ENCODE measurements at regions not wholly inside any gene's neighbourhood (a gene's known extent, or its start where the extent isn't known, plus 50 kb on each side); places are given as distances from the start of the nearest gene placed in this dataset.

- H3K27me3 ChIP-seq (ENCODE audit: insufficient read depth, low read length): no peaks in the 10 kb centered on the region
- H3K36me3 ChIP-seq (ENCODE audit: insufficient read depth, low read length): no peaks in the 10 kb centered on the region
- H3K9me3 ChIP-seq (ENCODE audit: low read depth, low read length): no peaks in the 10 kb centered on the region
- H3K27ac ChIP-seq (ENCODE audit: low read depth, low read length): no peak overlapping the region
- TF ChIP-seq, protein P1, sequence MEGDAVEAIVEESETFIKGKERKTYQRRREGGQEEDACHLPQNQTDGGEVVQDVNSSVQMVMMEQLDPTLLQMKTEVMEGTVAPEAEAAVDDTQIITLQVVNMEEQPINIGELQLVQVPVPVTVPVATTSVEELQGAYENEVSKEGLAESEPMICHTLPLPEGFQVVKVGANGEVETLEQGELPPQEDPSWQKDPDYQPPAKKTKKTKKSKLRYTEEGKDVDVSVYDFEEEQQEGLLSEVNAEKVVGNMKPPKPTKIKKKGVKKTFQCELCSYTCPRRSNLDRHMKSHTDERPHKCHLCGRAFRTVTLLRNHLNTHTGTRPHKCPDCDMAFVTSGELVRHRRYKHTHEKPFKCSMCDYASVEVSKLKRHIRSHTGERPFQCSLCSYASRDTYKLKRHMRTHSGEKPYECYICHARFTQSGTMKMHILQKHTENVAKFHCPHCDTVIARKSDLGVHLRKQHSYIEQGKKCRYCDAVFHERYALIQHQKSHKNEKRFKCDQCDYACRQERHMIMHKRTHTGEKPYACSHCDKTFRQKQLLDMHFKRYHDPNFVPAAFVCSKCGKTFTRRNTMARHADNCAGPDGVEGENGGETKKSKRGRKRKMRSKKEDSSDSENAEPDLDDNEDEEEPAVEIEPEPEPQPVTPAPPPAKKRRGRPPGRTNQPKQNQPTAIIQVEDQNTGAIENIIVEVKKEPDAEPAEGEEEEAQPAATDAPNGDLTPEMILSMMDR (IDR thresholded peaks at IDR 0.05; ENCODE audit: extremely low read depth, low read depth, low read length): no peak
- no peaks in the 10 kb centered on the region for H3K4me1 ChIP-seq (ENCODE audit: insufficient read depth, low read length)
- H3K4me3 ChIP-seq (ENCODE audit: insufficient read depth, low read length): no peak overlapping the region
- no peak overlapping the region for H2AFZ ChIP-seq (ENCODE audit: low read length)
- DNase-seq (ENCODE audit: insufficient read length, low spot score, missing footprints): no peak
- no peaks in the 10 kb centered on the region for H4K20me1 ChIP-seq (ENCODE audit: insufficient read depth, low read length)
- H3K4me2 ChIP-seq (ENCODE audit: insufficient read depth, low read length): no peak overlapping the region
- H3K79me2 ChIP-seq (ENCODE audit: insufficient read depth, low read length): no peaks in the 10 kb centered on the region
Measured at GRCh38 chr5:119801570-119801969, 172.2 kb downstream of the FAM170A start.

GRCh38 chr5:119808024-119808423 lies 178.7 kb downstream of the FAM170A start:
- Histone ChIP-seq H3K4me1 (ENCODE audit: insufficient read depth, low read length) (no peaks in the 10 kb centered on the region), H3K4me3 (ENCODE audit: insufficient read depth, low read length) (no peak overlapping the region), H3K27ac (ENCODE audit: low read depth, low read length) (no peak overlapping the region), H3K27me3 (ENCODE audit: insufficient read depth, low read length) (no peaks in the 10 kb centered on the region), H3K79me2 (ENCODE audit: insufficient read depth, low read length) (no peaks in the 10 kb centered on the region), H4K20me1 (ENCODE audit: insufficient read depth, low read length) (no peaks in the 10 kb centered on the region), H3K4me2 (ENCODE audit: insufficient read depth, low read length) (no peak overlapping the region), H3K36me3 (ENCODE audit: insufficient read depth, low read length) (no peaks in the 10 kb centered on the region), H3K9me3 (ENCODE audit: low read depth, low read length) (no peaks in the 10 kb centered on the region), H2AFZ (ENCODE audit: low read length) (no peak overlapping the region)
- DNase-seq (ENCODE audit: insufficient read length, low spot score, missing footprints): no peak
- TF ChIP-seq, protein P1 (IDR thresholded peaks at IDR 0.05; ENCODE audit: extremely low read depth, low read depth, low read length): no peak

- Histone ChIP-seq H3K27ac (ENCODE audit: low read depth, low read length) (no peak overlapping the region), H2AFZ (ENCODE audit: low read length) (no peak overlapping the region), H3K36me3 (ENCODE audit: insufficient read depth, low read length) (no peaks in the 10 kb centered on the region), H3K4me1 (ENCODE audit: insufficient read depth, low read length) (no peaks in the 10 kb centered on the region), H3K79me2 (ENCODE audit: insufficient read depth, low read length) (no peaks in the 10 kb centered on the region), H3K4me3 (ENCODE audit: insufficient read depth, low read length) (no peak overlapping the region), H3K9me3 (ENCODE audit: low read depth, low read length) (no peaks in the 10 kb centered on the region), H3K27me3 (ENCODE audit: insufficient read depth, low read length) (no peaks in the 10 kb centered on the region), H4K20me1 (ENCODE audit: insufficient read depth, low read length) (no peaks in the 10 kb centered on the region), H3K4me2 (ENCODE audit: insufficient read depth, low read length) (no peak overlapping the region)
- TF ChIP-seq, protein P1 (IDR thresholded peaks at IDR 0.05; ENCODE audit: extremely low read depth, low read depth, low read length): no peak
- no peak for DNase-seq (ENCODE audit: insufficient read length, low spot score, missing footprints)
Measured at GRCh38 chr5:119808474-119808873, 179.1 kb downstream of the FAM170A start.

DNA sequence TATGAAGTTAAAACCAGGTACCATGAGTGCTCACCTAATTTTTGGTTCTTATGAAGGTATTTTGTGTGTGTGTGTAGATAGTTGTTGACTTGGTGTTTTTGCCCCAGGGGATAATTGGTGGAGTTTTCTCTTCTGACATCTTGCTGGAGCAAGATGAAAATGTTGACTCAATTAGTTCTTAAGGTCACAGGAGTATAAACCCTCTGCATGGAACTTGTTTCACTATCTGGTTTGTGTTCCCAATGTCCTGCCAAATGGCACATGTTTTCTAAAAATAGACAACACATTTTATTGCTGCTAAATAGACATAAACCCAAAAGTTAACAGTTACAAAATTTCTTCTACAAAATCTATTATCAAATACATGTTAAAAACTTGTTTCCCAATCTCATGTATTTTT lies 180.9 kb downstream of the FAM170A start:
- H3K27ac ChIP-seq (ENCODE audit: low read depth, low read length): no peak overlapping the region
- H3K9me3 ChIP-seq (ENCODE audit: low read depth, low read length): no peaks in the 10 kb centered on the region
- no peak overlapping the region for H3K4me3 ChIP-seq (ENCODE audit: insufficient read depth, low read length)
- H3K4me2 ChIP-seq (ENCODE audit: insufficient read depth, low read length): no peak overlapping the region
- DNase-seq (ENCODE audit: insufficient read length, low spot score, missing footprints): no peak
- H3K79me2 ChIP-seq (ENCODE audit: insufficient read depth, low read length): no peaks in the 10 kb centered on the region
- H2AFZ ChIP-seq (ENCODE audit: low read length): no peak overlapping the region
- TF ChIP-seq, protein P1 (IDR thresholded peaks at IDR 0.05; ENCODE audit: extremely low read depth, low read depth, low read length): no peak
- no peaks in the 10 kb centered on the region for H4K20me1 ChIP-seq (ENCODE audit: insufficient read depth, low read length)
- H3K36me3 ChIP-seq (ENCODE audit: insufficient read depth, low read length): no peaks in the 10 kb centered on the region
- no peaks in the 10 kb centered on the region for H3K27me3 ChIP-seq (ENCODE audit: insufficient read depth, low read length)
- no peaks in the 10 kb centered on the region for H3K4me1 ChIP-seq (ENCODE audit: insufficient read depth, low read length)
